ENCODE measurements at regions not wholly inside any gene's neighbourhood (a gene's known extent, or its start where the extent isn't known, plus 50 kb on each side); places are given as distances from the start of the nearest gene placed in this dataset.

DNA sequence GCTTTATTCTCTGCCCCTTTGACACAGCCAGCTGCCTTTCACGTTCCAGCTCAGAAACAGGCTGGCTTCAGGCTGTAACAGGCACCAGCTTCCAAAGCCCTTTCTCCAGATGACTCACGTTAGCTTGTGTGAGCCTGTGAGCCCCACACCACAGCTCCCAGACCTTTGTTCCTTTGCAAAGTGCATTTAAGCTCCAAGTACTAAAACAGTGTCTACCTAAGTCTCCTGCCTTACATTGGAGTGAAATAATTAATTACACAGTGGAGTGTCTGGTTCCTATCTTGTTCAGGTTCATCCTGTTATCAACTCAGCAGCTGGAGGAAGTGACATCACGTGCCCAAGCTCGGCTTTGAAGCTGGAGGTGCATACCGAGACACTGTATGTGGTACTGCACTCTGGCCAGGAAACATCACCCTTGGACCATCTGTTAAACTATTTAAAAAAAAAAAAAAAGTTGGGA is 475.8 kb downstream of the FOXO1 start:
- Histone ChIP-seq H3K27ac (ENCODE audit: low read depth, low read length) (no peak overlapping the region), H3K9me3 (ENCODE audit: low read length) (no peaks in the 10 kb centered on the region), H3K27me3 (ENCODE audit: insufficient read depth, low read length, poor library complexity, severe bottlenecking) (no peaks in the 10 kb centered on the region), H3K36me3 (ENCODE audit: insufficient read depth, low read length) (no peaks in the 10 kb centered on the region), H3K4me1 (ENCODE audit: insufficient read depth, low read length) (peaks cover 67% of the 10 kb centered on the region), H3K4me3 (ENCODE audit: low read length) (peak overlapping the region; percentile 20)
- peak; percentile 27 to 82 (median 63) for DNase-seq
- Mint-ChIP-seq H3K4me1 (peaks cover 61 to 78% (median 76%) of the 10 kb centered on the region in 3 donors), H3K27ac (peak overlapping the region; percentile 66 to 96 (median 88)), H3K36me3 (no peaks in the 10 kb centered on the region), H3K27me3 (no peaks in the 10 kb centered on the region), H3K4me3 (peak overlapping the region; percentile 28 to 88 (median 68)), H3K9me3 (no peaks in the 10 kb centered on the region)
- CTCF ChIA-PET = interaction anchor here (0.7 to 2.5 kb wide), 13 partner anchors 10 to 493 kb away, joined by 3 to 16 read pairs (median 3); no protein-coding TSS in a partner anchor
- POLR2A ChIA-PET = interaction anchor here (0.6 to 2.3 kb wide), 3 partner anchors 16 to 475 kb away, joined by 3 to 22 read pairs (median 3); no protein-coding TSS in a partner anchor

DNA sequence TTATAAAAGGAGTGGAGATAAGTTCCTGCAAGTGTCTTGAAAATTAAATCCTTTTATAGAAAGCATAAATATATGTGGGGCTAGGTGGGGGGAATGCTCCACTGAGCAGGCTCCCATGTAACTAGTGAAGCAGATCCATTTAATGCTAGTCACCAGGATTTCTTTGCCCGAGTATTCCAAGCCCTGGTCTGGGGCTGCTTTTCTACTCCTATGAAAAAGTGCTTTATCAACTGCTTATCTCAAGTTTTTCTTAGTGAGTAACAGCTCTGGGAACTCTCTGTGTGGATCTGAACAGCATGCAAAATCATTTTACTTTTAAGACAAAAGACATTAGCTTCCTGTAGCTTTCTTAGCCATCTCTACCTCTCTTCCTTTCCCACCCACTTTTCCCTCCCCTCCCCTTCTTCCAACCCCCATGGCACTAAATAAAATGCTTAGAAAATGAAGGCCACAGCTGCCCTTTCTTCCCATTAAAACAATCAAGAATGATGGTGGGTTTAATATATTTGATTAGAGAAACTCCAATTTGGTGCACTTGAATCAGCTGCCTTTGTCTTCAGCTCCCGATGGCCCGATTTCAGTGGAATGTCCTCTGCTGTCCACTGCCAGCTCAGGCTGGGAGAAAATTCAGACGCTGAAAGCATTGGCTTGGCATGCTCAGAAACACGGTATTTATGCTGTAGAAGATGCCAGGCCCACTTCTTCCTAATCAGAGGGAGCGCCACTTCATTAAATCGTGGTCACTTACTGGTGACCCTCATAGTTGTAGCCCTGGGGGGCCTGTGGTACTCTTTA is 475.1 kb downstream of the FOXO1 start:
- Histone ChIP-seq H3K36me3 (ENCODE audit: insufficient read depth, low read length) (no peaks in the 10 kb centered on the region), H3K4me3 (ENCODE audit: low read length) (no peak overlapping the region), H3K27ac (ENCODE audit: low read depth, low read length) (no peak overlapping the region), H3K4me1 (ENCODE audit: insufficient read depth, low read length) (peaks cover 60% of the 10 kb centered on the region), H3K9me3 (ENCODE audit: low read length) (no peaks in the 10 kb centered on the region), H3K27me3 (ENCODE audit: insufficient read depth, low read length, poor library complexity, severe bottlenecking) (no peaks in the 10 kb centered on the region)
- H3K9me3 Mint-ChIP-seq = no peaks in the 10 kb centered on the region
- peaks cover 56 to 76% (median 68%) of the 10 kb centered on the region in 3 donors for H3K4me1 Mint-ChIP-seq
- peak overlapping the region; percentile 66 to 96 (median 88) for H3K27ac Mint-ChIP-seq
- ChIA-PET POLR2A (interaction anchor here (0.6 to 2.3 kb wide), 2 partner anchors 16 to 98 kb away, joined by 3 to 22 read pairs; no protein-coding TSS in a partner anchor), CTCF (interaction anchor here (0.9 to 2.5 kb wide), 9 partner anchors 16 to 493 kb away, joined by 3 to 16 read pairs (median 4); no protein-coding TSS in a partner anchor)
- H3K4me3 Mint-ChIP-seq = peak overlapping the region in 5 of 7 donors; percentile 45 to 83 (median 55)
- no peaks in the 10 kb centered on the region for H3K27me3 Mint-ChIP-seq
- no peak for DNase-seq
- no peaks in the 10 kb centered on the region for H3K36me3 Mint-ChIP-seq

DNA sequence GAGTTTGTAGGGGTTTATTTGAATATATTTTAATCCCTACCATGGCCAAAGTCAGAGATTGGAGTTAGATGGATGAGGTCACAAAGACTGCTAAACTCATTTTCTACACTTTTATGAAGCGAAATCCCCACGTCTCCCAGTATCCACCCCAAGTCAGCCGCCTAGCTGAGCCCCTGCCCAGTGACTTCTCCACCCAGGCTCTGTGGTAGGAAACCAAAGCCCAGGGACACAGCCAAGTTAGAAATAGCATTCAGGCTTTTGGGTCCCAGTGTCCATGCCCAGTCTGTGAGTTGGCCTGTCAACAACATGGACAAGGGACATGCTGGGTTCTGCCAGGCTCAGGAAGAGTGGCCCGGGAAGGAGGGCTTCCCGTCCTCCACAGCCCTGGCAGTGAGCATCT is 474.0 kb downstream of the FOXO1 start:
- Histone ChIP-seq H3K27ac (ENCODE audit: low read depth, low read length) (no peak overlapping the region), H3K4me1 (ENCODE audit: insufficient read depth, low read length) (peaks cover 51% of the 10 kb centered on the region), H3K9me3 (ENCODE audit: low read length) (no peaks in the 10 kb centered on the region), H3K4me3 (ENCODE audit: low read length) (no peak overlapping the region), H3K36me3 (ENCODE audit: insufficient read depth, low read length) (no peaks in the 10 kb centered on the region), H3K27me3 (ENCODE audit: insufficient read depth, low read length, poor library complexity, severe bottlenecking) (no peaks in the 10 kb centered on the region)
- Mint-ChIP-seq H3K9me3 (no peaks in the 10 kb centered on the region), H3K27me3 (no peaks in the 10 kb centered on the region), H3K4me1 (peaks cover 45 to 65% (median 58%) of the 10 kb centered on the region in 3 donors), H3K36me3 (no peaks in the 10 kb centered on the region), H3K27ac (peak overlapping the region in 1 of 8 donors; percentile 17), H3K4me3 (no peak overlapping the region)
- CTCF ChIA-PET = no interaction called here
- POLR2A ChIA-PET = no interaction called here
- DNase-seq = no peak

DNA sequence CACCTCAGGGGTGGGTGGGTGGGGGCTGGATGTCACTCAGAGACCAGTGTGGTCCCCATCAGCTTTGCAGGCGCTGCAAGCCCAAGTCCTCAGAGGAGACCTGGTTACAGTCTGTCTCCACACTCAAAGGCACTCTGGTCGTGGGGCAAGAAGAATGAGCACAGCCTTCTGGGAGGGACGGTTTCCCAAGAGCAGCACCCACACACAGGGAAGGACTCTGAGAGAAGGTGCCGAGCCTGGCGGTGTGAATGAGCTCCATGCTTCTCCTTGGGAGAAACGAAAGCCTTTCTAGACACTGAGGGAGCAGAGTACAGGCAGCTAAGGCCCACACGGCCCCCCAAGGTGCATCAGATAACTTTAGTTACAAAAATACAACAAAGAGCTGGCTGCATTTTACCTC is 473.6 kb downstream of the FOXO1 start:
- peaks cover 47% of the 10 kb centered on the region for H3K4me1 ChIP-seq (ENCODE audit: insufficient read depth, low read length)
- no peak overlapping the region for H3K4me3 ChIP-seq (ENCODE audit: low read length)
- Mint-ChIP-seq H3K27ac (peak overlapping the region in 1 of 8 donors; percentile 91), H3K27me3 (no peaks in the 10 kb centered on the region), H3K4me3 (no peak overlapping the region), H3K36me3 (no peaks in the 10 kb centered on the region), H3K4me1 (peaks cover 41 to 61% (median 54%) of the 10 kb centered on the region in 3 donors), H3K9me3 (no peaks in the 10 kb centered on the region)
- H3K27ac ChIP-seq (ENCODE audit: low read depth, low read length) = no peak overlapping the region
- no peak for DNase-seq
- no peaks in the 10 kb centered on the region for H3K9me3 ChIP-seq (ENCODE audit: low read length)
- H3K27me3 ChIP-seq (ENCODE audit: insufficient read depth, low read length, poor library complexity, severe bottlenecking) = no peaks in the 10 kb centered on the region
- H3K36me3 ChIP-seq (ENCODE audit: insufficient read depth, low read length) = no peaks in the 10 kb centered on the region
- ChIA-PET POLR2A (no interaction called here), CTCF (interaction anchor here (0.7 kb wide), 1 partner anchor 14 kb away, joined by 3 read pairs; no protein-coding TSS in a partner anchor)

DNA sequence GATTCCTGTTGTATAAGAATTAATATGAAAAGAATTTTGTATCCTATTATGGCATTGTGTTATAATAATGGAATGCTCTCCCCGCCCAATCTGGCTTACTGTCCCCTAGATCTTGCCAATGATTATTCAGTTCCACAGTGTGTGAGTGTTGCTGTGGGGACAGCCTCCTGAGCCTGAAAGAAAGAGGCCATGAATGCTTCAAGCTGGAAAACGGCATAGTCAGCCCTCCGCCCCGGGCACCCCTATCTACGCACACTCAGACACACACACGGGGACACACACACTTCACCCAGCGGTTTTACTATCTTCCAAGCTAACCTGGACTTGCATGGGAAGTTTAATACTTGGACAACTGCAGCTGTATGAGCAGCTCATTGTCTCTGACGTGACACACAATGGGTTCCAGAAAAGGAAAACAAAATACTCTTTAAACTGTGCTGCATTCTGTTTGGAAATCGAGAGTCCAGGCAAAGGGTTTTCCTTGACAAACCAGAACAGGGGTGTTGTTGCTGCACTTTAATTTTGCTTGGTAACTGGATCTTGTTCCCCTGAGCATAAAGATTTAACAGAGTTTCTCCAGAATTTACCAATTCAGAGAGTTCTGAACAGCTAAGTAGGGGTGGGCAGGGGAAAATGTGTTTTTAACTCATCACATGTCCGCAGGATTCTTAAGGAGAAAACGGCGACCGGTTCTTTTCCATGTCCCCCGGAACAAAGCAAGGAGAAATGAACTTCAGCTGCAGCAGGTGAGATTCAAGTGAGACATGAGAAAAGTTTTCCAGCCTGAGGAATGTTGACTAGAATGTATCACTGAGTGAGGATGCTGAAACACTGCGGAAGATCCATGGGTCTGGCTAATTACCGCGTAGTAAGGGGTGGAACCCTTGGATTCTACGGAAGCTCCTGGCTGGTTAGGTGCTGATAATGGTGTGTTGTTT is 472.9 kb downstream of the FOXO1 start:
- Mint-ChIP-seq H3K36me3 (no peaks in the 10 kb centered on the region), H3K9me3 (no peaks in the 10 kb centered on the region), H3K4me1 (peaks cover 34 to 54% (median 52%) of the 10 kb centered on the region in 3 donors), H3K27me3 (no peaks in the 10 kb centered on the region), H3K4me3 (no peak overlapping the region), H3K27ac (peak overlapping the region in 3 of 8 donors; percentile 33 to 91 (median 35))
- H3K27ac ChIP-seq (ENCODE audit: low read depth, low read length) = no peak overlapping the region
- ChIA-PET POLR2A (no interaction called here), CTCF (interaction anchor here (0.7 to 1.0 kb wide), 3 partner anchors 13 to 124 kb away, joined by 3 read pairs; no protein-coding TSS in a partner anchor)
- H3K4me3 ChIP-seq (ENCODE audit: low read length) = no peak overlapping the region
- H3K36me3 ChIP-seq (ENCODE audit: insufficient read depth, low read length) = no peaks in the 10 kb centered on the region
- H3K4me1 ChIP-seq (ENCODE audit: insufficient read depth, low read length) = peaks cover 40% of the 10 kb centered on the region
- H3K27me3 ChIP-seq (ENCODE audit: insufficient read depth, low read length, poor library complexity, severe bottlenecking) = no peaks in the 10 kb centered on the region
- no peak for DNase-seq
- H3K9me3 ChIP-seq (ENCODE audit: low read length) = no peaks in the 10 kb centered on the region

GRCh38 chr13:40194224-40194806 is 472.1 kb downstream of the FOXO1 start:
- ChIA-PET POLR2A (no interaction called here), CTCF (interaction anchor here (0.7 to 1.6 kb wide), 4 partner anchors 10 to 125 kb away, joined by 3 to 9 read pairs (median 3); no protein-coding TSS in a partner anchor)
- no peak for DNase-seq
- Mint-ChIP-seq H3K36me3 (no peaks in the 10 kb centered on the region), H3K4me1 (peaks cover 27 to 49% (median 47%) of the 10 kb centered on the region in 3 donors), H3K9me3 (no peaks in the 10 kb centered on the region), H3K27me3 (no peaks in the 10 kb centered on the region), H3K4me3 (peak overlapping the region in 1 of 7 donors; percentile 24), H3K27ac (peak overlapping the region in 1 of 8 donors; percentile 79)
- Histone ChIP-seq H3K27ac (ENCODE audit: low read depth, low read length) (no peak overlapping the region), H3K9me3 (ENCODE audit: low read length) (no peaks in the 10 kb centered on the region), H3K27me3 (ENCODE audit: insufficient read depth, low read length, poor library complexity, severe bottlenecking) (no peaks in the 10 kb centered on the region), H3K4me3 (ENCODE audit: low read length) (no peak overlapping the region), H3K4me1 (ENCODE audit: insufficient read depth, low read length) (peaks cover 32% of the 10 kb centered on the region), H3K36me3 (ENCODE audit: insufficient read depth, low read length) (no peaks in the 10 kb centered on the region)

- no peak for DNase-seq
- CTCF ChIA-PET = no interaction called here
Observed at GRCh38 chr13:40197049-40197448, 469.4 kb downstream of the FOXO1 start.

More at GRCh38 chr13:40197049-40197448, 469.4 kb downstream of the FOXO1 start:
- Mint-ChIP-seq H3K27me3 (no peaks in the 10 kb centered on the region), H3K27ac (no peak overlapping the region), H3K36me3 (no peaks in the 10 kb centered on the region), H3K9me3 (no peaks in the 10 kb centered on the region), H3K4me3 (no peak overlapping the region), H3K4me1 (peaks cover 1 to 23% (median 19%) of the 10 kb centered on the region in 3 donors)
- H3K4me1 ChIP-seq (ENCODE audit: insufficient read depth, low read length) = peaks cover 5% of the 10 kb centered on the region
- POLR2A ChIA-PET = no interaction called here
- no peaks in the 10 kb centered on the region for H3K36me3 ChIP-seq (ENCODE audit: insufficient read depth, low read length)
- no peak overlapping the region for H3K27ac ChIP-seq (ENCODE audit: low read depth, low read length)
- no peak overlapping the region for H3K4me3 ChIP-seq (ENCODE audit: low read length)
- no peaks in the 10 kb centered on the region for H3K9me3 ChIP-seq (ENCODE audit: low read length)
- no peaks in the 10 kb centered on the region for H3K27me3 ChIP-seq (ENCODE audit: insufficient read depth, low read length, poor library complexity, severe bottlenecking)

Data from CD8-positive, alpha-beta memory T cell (primary cell).